H9 (cell line): ENCODE measurements at regions not wholly inside any gene's neighbourhood (a gene's known extent, or its start where the extent isn't known, plus 50 kb on each side); places are given as distances from the start of the nearest gene placed in this dataset.

Experiments
- DNase-seq: peaks from one replicate; pipeline ENCODE4 v3.0.0-alpha.2; 2017
- H2AFZ ChIP-seq: one replicate; pipeline ENCODE4 v1.6.1; 2013; ENCODE audit warnings: mild to moderate bottlenecking, low read length, control low read depth, moderate library complexity
- H2AK5ac ChIP-seq: 2 replicates; pipeline ENCODE4 v1.6.1; 2013; ENCODE audit warnings: low read length, control low read depth, mixed read lengths; ENCODE audit not compliant: insufficient read length
- H2BK120ac ChIP-seq: one replicate; pipeline ENCODE4 v1.6.1; 2013; ENCODE audit warnings: low read depth, mild to moderate bottlenecking, low read length, control low read depth, inconsistent platforms; ENCODE audit not compliant: poor library complexity, severe bottlenecking
- H2BK12ac ChIP-seq: 2 replicates; pipeline ENCODE4 v1.6.1; 2013; ENCODE audit warnings: low read length, control low read depth, mixed read lengths, low read depth; ENCODE audit not compliant: insufficient read length
- H2BK15ac ChIP-seq: 2 replicates; pipeline ENCODE4 v1.6.1; 2013; ENCODE audit warnings: low read depth, low read length, control low read depth
- H2BK20ac ChIP-seq: one replicate; pipeline ENCODE4 v1.6.1; 2013; ENCODE audit warnings: low read depth, mild to moderate bottlenecking, low read length, control low read depth, inconsistent platforms; ENCODE audit not compliant: poor library complexity, severe bottlenecking
- H2BK5ac ChIP-seq: 2 replicates; pipeline ENCODE4 v1.6.1; 2013; ENCODE audit warnings: low read length, control low read depth, mixed read lengths; ENCODE audit not compliant: insufficient read length
- H3K14ac ChIP-seq: 2 replicates; pipeline ENCODE4 v1.6.1; 2013; ENCODE audit warnings: low read length, control low read depth; ENCODE audit not compliant: insufficient read depth
- H3K18ac ChIP-seq: 2 replicates; pipeline ENCODE4 v1.6.1; 2013; ENCODE audit warnings: low read depth, mild to moderate bottlenecking, mixed read lengths, low read length, control low read depth; ENCODE audit not compliant: insufficient read length
- H3K23ac ChIP-seq: 2 replicates; pipeline ENCODE4 v1.6.1; 2013; ENCODE audit warnings: low read length, control low read depth, mixed read lengths, low read depth; ENCODE audit not compliant: insufficient read length
- H3K23me2 ChIP-seq: 2 replicates; pipeline ENCODE4 v1.6.1; 2013; ENCODE audit warnings: low read depth, mild to moderate bottlenecking, mixed read lengths, low read length, control low read depth; ENCODE audit not compliant: insufficient read length, poor library complexity, severe bottlenecking
- H3K27ac ChIP-seq: 2 replicates; pipeline ENCODE4 v1.5.1; 2013; ENCODE audit warnings: low read length, control low read depth, mixed read lengths, low read depth; ENCODE audit not compliant: insufficient read length
- H3K27me3 ChIP-seq: 2 replicates; pipeline ENCODE4 v1.6.1; 2013; ENCODE audit warnings: low read length, control low read depth, inconsistent platforms; ENCODE audit not compliant: insufficient read depth
- H3K4ac ChIP-seq: 2 replicates; pipeline ENCODE4 v1.6.1; 2013; ENCODE audit warnings: low read depth, mild to moderate bottlenecking, control low read depth, inconsistent platforms, low read length, moderate library complexity
- H3K4me1 ChIP-seq: 2 replicates; pipeline ENCODE4 v1.6.1; 2013; ENCODE audit warnings: low read length, control low read depth, inconsistent platforms; ENCODE audit not compliant: insufficient read depth
- H3K4me2 ChIP-seq: 2 replicates; pipeline ENCODE4 v1.6.1; 2013; ENCODE audit warnings: low read length, control low read depth, mixed read lengths; ENCODE audit not compliant: insufficient read length, insufficient read depth
- H3K56ac ChIP-seq: 2 replicates; pipeline ENCODE4 v1.6.1; 2013; ENCODE audit warnings: low read depth, mild to moderate bottlenecking, mixed read lengths, low read length, control low read depth; ENCODE audit not compliant: insufficient read length
- H3K79me1 ChIP-seq: 2 replicates; pipeline ENCODE4 v1.6.1; 2013; ENCODE audit warnings: low read depth, mild to moderate bottlenecking, moderate library complexity, low read length, control low read depth, inconsistent platforms; ENCODE audit not compliant: insufficient read depth, poor library complexity, severe bottlenecking
- H3K79me2 ChIP-seq: 2 replicates; pipeline ENCODE4 v1.6.1; 2013; ENCODE audit warnings: low read length, control low read depth, inconsistent platforms; ENCODE audit not compliant: insufficient read depth
- H3K9ac ChIP-seq: 2 replicates; pipeline ENCODE4 v1.6.1; 2013; ENCODE audit warnings: low read length, control low read depth, mixed read lengths; ENCODE audit not compliant: insufficient read length; ENCODE audit errors: extremely low read depth
- H3K9me3 ChIP-seq: one replicate; pipeline ENCODE4 v1.6.1; 2013; ENCODE audit warnings: low read depth, low read length, inconsistent platforms; ENCODE audit not compliant: control insufficient read depth
- H3T11ph ChIP-seq: one replicate; pipeline ENCODE4 v1.6.1; 2013; ENCODE audit warnings: mild to moderate bottlenecking, low read length, control low read depth, inconsistent platforms
- H4K20me1 ChIP-seq: one replicate; pipeline ENCODE4 v1.6.1; 2013; ENCODE audit not compliant: control insufficient read depth, insufficient read length, insufficient read depth
- H4K5ac ChIP-seq: 2 replicates; pipeline ENCODE4 v1.6.1; 2013; ENCODE audit warnings: low read depth, mild to moderate bottlenecking, mixed read lengths, low read length, control low read depth; ENCODE audit not compliant: insufficient read length
- H4K8ac ChIP-seq: replicated peaks from 2 replicates; pipeline ENCODE4 v1.6.1; 2013; ENCODE audit warnings: low read length, control low read depth, mixed read lengths, low read depth; ENCODE audit not compliant: insufficient read length
- H4K91ac ChIP-seq: 2 replicates; pipeline ENCODE4 v1.6.1; 2013; ENCODE audit warnings: low read depth, mild to moderate bottlenecking, moderate library complexity, mixed read lengths, low read length, control low read depth; ENCODE audit not compliant: insufficient read length
- H3K27ac Mint-ChIP-seq, 3 experiments: 2 replicates in 2 of 3; 3 replicates in 1 of 3; pipeline ENCODE4 v1.8.0; 2020 to 2021; ENCODE audit warnings: mixed read lengths in 3 of 3, mild to moderate bottlenecking in 1 of 3, moderate library complexity in 1 of 3
- H3K27me3 Mint-ChIP-seq: 2 replicates; pipeline ENCODE4 v1.8.0; 2021; ENCODE audit warnings: low read depth, mild to moderate bottlenecking, moderate library complexity, mixed read lengths
- H3K36me3 Mint-ChIP-seq, 3 experiments: 2 replicates in 2 of 3; 3 replicates in 1 of 3; pipeline ENCODE4 v1.8.0; 2020 to 2021; ENCODE audit warnings: low read depth in 3 of 3, mixed read lengths in 3 of 3; ENCODE audit not compliant: insufficient read depth in 1 of 3
- H3K4me1 Mint-ChIP-seq, 2 experiments: 2 replicates each; pipeline ENCODE4 v1.8.0; 2020; ENCODE audit warnings: mixed read lengths in 2 of 2
- H3K4me3 Mint-ChIP-seq, 2 experiments: 2 replicates in 1 of 2; 3 replicates in 1 of 2; pipeline ENCODE4 v1.8.0; 2020 to 2021; ENCODE audit warnings: mild to moderate bottlenecking in 2 of 2, mixed read lengths in 2 of 2, moderate library complexity in 1 of 2
- H3K9me3 Mint-ChIP-seq, 2 experiments: 2 replicates in 1 of 2; 3 replicates in 1 of 2; pipeline ENCODE4 v1.8.0; 2020; ENCODE audit warnings: mild to moderate bottlenecking in 2 of 2, mixed read lengths in 2 of 2, moderate library complexity in 1 of 2
- CTCF ChIP-seq: fragments of 200-600 bp; sonication (generic); conservative IDR thresholded peaks from 3 replicates; pipeline ENCODE4 v1.8.0; 2021; ENCODE audit warnings: antibody characterized with exemption, mild to moderate bottlenecking
- WGBS: extraction: QIAGEN DNeasy Blood & Tissue Kit; methylation state at CpG from one replicate; pipeline ENCODE4 v1.1.7; 2013; ENCODE audit warnings: missing lambda C conversion rate, low lambda C conversion rate, mixed read lengths; ENCODE audit not compliant: insufficient read length; ENCODE audit errors: extremely low coverage; 5-methylcytosine and 5-hydroxymethylcytosine counted together

- Mint-ChIP-seq H3K4me1 (peaks cover 0 to 15% of the 10 kb centered on the region in 2 experiments; a peak in 2 of 4 replicates), H3K27ac (no peak overlapping the region), H3K4me3 (no peak overlapping the region), H3K36me3 (no peaks in the 10 kb centered on the region), H3K9me3 (no peaks in the 10 kb centered on the region; a peak in 3 of 5 replicates), H3K27me3 (no peaks in the 10 kb centered on the region; the same call in 1 of the 2 replicates)
- Histone ChIP-seq H3K4ac (no peak overlapping the region), H4K91ac (no peak overlapping the region), H3K4me1 (no peaks in the 10 kb centered on the region), H3K9ac (no peak overlapping the region), H2BK5ac (no peak overlapping the region), H2BK20ac (no peak overlapping the region), H2AFZ (no peak overlapping the region), H4K5ac (no peak overlapping the region), H3K79me1 (no peaks in the 10 kb centered on the region), H3K9me3 (no peaks in the 10 kb centered on the region), H3K23ac (no peak overlapping the region), H3K23me2 (no peaks in the 10 kb centered on the region), H3K56ac (no peak overlapping the region), H3K27me3 (no peaks in the 10 kb centered on the region), H3T11ph (no peak overlapping the region), H2AK5ac (no peak overlapping the region), H2BK12ac (no peak overlapping the region), H3K79me2 (no peaks in the 10 kb centered on the region; the same call in 1 of the 2 replicates), H3K14ac (no peak overlapping the region), H3K18ac (no peak overlapping the region), H4K8ac (no peak overlapping the region), H2BK120ac (no peak overlapping the region), H4K20me1 (no peaks in the 10 kb centered on the region), H3K4me2 (no peak overlapping the region), H3K27ac (no peak overlapping the region), H2BK15ac (no peak overlapping the region)
- no peak for DNase-seq
- no CpG with 5 or more reads among the region's 4 CpGs for WGBS
- TF ChIP-seq CTCF, result no peak
Measured at GRCh38 chr1:213697192-213697802, 290.5 kb upstream of the PROX1 start.
